ENCODE measurements at regions not wholly inside any gene's neighbourhood (a gene's known extent, or its start where the extent isn't known, plus 50 kb on each side); places are given as distances from the start of the nearest gene placed in this dataset.
A peak's percentile ranks its signal among the peaks of the same experiment; 100 is the strongest.

- DNase-seq, result no peak
- Histone ChIP-seq H3K27ac (ENCODE audit: low read depth in 1 of 2, low read length in 1 of 2) (no peak overlapping the region), H3K9me3 (ENCODE audit: control insufficient read depth in 4 of 4, insufficient read depth in 3 of 4, low read length in 3 of 4) (peaks cover 0 to 8% (median 3%) of the 10 kb centered on the region in 4 donors), H3K9ac (ENCODE audit: insufficient read depth in 1 of 2, low read length in 2 of 2) (no peak overlapping the region), H3K4me1 (ENCODE audit: control insufficient read depth in 5 of 5, insufficient read depth in 5 of 5, low read length in 5 of 5) (peaks cover 0 to 2% (median 0%) of the 10 kb centered on the region in 5 donors), H3K36me3 (ENCODE audit: control insufficient read depth in 4 of 4, insufficient read depth in 4 of 4, low read length in 4 of 4) (no peaks in the 10 kb centered on the region), H3K4me3 (no peak overlapping the region), H3K27me3 (ENCODE audit: control insufficient read depth in 3 of 3, insufficient read depth in 3 of 3, low read length in 2 of 3) (no peaks in the 10 kb centered on the region)
- ATAC-seq (ENCODE audit: insufficient read depth, low FRiP score), result no peak
- WGBS, 2 donors, result 85 to 89% methylated on average over 2 of the region's 2 CpGs
- no peak for TF ChIP-seq CTCF (IDR thresholded peaks at IDR 0.05; ENCODE audit: control extremely low read depth, extremely low read depth)
These were observed 156.0 kb downstream of the PLCE1 start for GRCh38 chr10:94149702-94150101.

- Histone ChIP-seq H3K4me3 (no peak overlapping the region), H3K4me1 (ENCODE audit: control insufficient read depth in 5 of 5, insufficient read depth in 5 of 5, low read length in 5 of 5) (peaks cover 0 to 2% (median 0%) of the 10 kb centered on the region in 5 donors), H3K9ac (ENCODE audit: insufficient read depth in 1 of 2, low read length in 2 of 2) (no peak overlapping the region), H3K36me3 (ENCODE audit: control insufficient read depth in 4 of 4, insufficient read depth in 4 of 4, low read length in 4 of 4) (no peaks in the 10 kb centered on the region), H3K27me3 (ENCODE audit: control insufficient read depth in 3 of 3, insufficient read depth in 3 of 3, low read length in 2 of 3) (no peaks in the 10 kb centered on the region), H3K27ac (ENCODE audit: low read depth in 1 of 2, low read length in 1 of 2) (no peak overlapping the region), H3K9me3 (ENCODE audit: control insufficient read depth in 4 of 4, insufficient read depth in 3 of 4, low read length in 3 of 4) (peaks cover 0 to 7% (median 3%) of the 10 kb centered on the region in 4 donors)
- TF ChIP-seq CTCF (IDR thresholded peaks at IDR 0.05; ENCODE audit: control extremely low read depth, extremely low read depth), result no peak
- no peak for ATAC-seq (ENCODE audit: insufficient read depth, low FRiP score)
- WGBS, 2 donors, result 69 to 79% methylated on average over 1 of the region's 1 CpG
- DNase-seq, result no peak
These were observed 156.9 kb downstream of the PLCE1 start for GRCh38 chr10:94150541-94151184.

GRCh38 chr10:94155722-94156271 lies 162.1 kb downstream of the PLCE1 start:
- Histone ChIP-seq H3K9me3 (ENCODE audit: control insufficient read depth in 4 of 4, insufficient read depth in 3 of 4, low read length in 3 of 4) (no peaks in the 10 kb centered on the region), H3K9ac (ENCODE audit: insufficient read depth in 1 of 2, low read length in 2 of 2) (no peak overlapping the region), H3K27ac (ENCODE audit: low read depth in 1 of 2, low read length in 1 of 2) (no peak overlapping the region), H3K4me3 (no peak overlapping the region), H3K36me3 (ENCODE audit: control insufficient read depth in 4 of 4, insufficient read depth in 4 of 4, low read length in 4 of 4) (no peaks in the 10 kb centered on the region), H3K4me1 (ENCODE audit: control insufficient read depth in 5 of 5, insufficient read depth in 5 of 5, low read length in 5 of 5) (peaks cover 0 to 6% (median 1%) of the 10 kb centered on the region in 5 donors), H3K27me3 (ENCODE audit: control insufficient read depth in 3 of 3, insufficient read depth in 3 of 3, low read length in 2 of 3) (no peaks in the 10 kb centered on the region)
- no peak for TF ChIP-seq CTCF (IDR thresholded peaks at IDR 0.05; ENCODE audit: control extremely low read depth, extremely low read depth)
- 87% methylated on average over 4 of the region's 4 CpGs for WGBS, 2 donors
- ATAC-seq (ENCODE audit: insufficient read depth, low FRiP score) (no peak), DNase-seq (peak in 2 of 3 donors; percentile 15 to 29)
